ENCODE measurements at regions not wholly inside any gene's neighbourhood (a gene's known extent, or its start where the extent isn't known, plus 50 kb on each side); places are given as distances from the start of the nearest gene placed in this dataset.

DNA sequence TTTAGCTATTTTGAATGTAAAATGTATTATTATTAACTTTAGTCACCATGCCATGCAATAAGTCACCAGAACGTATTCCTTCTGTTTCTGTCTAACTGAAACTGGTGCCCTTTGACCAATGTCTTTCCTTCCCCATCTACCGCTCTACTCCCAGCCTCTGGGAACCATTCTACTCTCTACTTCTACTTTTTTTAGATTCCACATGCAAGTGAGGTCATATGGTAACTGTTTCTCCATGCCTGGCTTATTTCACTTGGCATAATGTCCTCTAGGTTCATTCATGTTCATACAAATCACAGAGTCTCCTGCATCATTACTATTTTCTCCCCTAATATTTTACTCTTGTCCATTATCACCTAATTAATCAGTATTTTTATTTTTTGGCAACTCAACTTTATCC, 160.1 kb downstream of the TMX1 start:
- Histone ChIP-seq H3K27me3 (no peaks in the 10 kb centered on the region), H3K9me3 (no peaks in the 10 kb centered on the region), H3K36me3 (no peaks in the 10 kb centered on the region), H3K4me3 (no peak overlapping the region), H3K27ac (peak overlapping the region in 2 of 4 donors; percentile 64 to 73), H3K4me1 (peaks cover 0 to 46% (median 39%) of the 10 kb centered on the region in 4 donors)
- TF ChIP-seq POLR2AphosphoS5 (IDR thresholded peaks at IDR 0.05) (peak in 3 of 4 donors; percentile 12 to 66 (median 40)), EP300 (IDR thresholded peaks at IDR 0.05) (peak in 1 of 4 donors; percentile 35)
- TF ChIP-seq, protein P1, sequence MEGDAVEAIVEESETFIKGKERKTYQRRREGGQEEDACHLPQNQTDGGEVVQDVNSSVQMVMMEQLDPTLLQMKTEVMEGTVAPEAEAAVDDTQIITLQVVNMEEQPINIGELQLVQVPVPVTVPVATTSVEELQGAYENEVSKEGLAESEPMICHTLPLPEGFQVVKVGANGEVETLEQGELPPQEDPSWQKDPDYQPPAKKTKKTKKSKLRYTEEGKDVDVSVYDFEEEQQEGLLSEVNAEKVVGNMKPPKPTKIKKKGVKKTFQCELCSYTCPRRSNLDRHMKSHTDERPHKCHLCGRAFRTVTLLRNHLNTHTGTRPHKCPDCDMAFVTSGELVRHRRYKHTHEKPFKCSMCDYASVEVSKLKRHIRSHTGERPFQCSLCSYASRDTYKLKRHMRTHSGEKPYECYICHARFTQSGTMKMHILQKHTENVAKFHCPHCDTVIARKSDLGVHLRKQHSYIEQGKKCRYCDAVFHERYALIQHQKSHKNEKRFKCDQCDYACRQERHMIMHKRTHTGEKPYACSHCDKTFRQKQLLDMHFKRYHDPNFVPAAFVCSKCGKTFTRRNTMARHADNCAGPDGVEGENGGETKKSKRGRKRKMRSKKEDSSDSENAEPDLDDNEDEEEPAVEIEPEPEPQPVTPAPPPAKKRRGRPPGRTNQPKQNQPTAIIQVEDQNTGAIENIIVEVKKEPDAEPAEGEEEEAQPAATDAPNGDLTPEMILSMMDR (IDR thresholded peaks at IDR 0.05): no peak
- intact Hi-C loops (cut with DNase I): no loop called here
- WGBS, 2 donors: 42 to 78% methylated on average over 2 of the region's 2 CpGs
- no peak for DNase-seq

DNA sequence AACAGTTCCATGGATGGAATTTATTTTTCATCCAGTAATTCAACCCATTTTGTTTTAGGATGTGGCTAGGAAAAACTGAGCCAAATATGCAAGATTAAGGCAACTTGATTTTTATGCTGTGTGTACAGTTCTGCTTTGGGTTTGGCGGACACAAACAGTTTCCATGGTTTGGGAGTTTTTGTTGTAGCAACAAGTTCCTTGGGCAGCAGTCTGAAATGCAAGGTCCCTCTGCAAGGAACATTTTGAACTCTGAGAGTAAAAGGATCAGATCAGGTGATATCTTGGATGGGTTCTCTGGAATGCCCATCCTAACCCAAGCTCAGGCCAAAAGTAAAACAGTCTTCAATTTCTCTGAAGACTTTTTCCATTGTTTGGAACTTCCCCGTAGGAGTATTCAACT, 161.2 kb downstream of the TMX1 start:
- intact Hi-C loops (cut with DNase I): no loop called here
- WGBS, 2 donors: 81% methylated on average over 2 of the region's 2 CpGs
- H3K4me1 ChIP-seq: peaks cover 0 to 35% (median 28%) of the 10 kb centered on the region in 4 donors
- H3K27ac ChIP-seq: peak overlapping the region; percentile 18 to 73 (median 58)
- H3K36me3 ChIP-seq: no peaks in the 10 kb centered on the region
- no peak for DNase-seq
- no peaks in the 10 kb centered on the region for H3K9me3 ChIP-seq
- no peak overlapping the region for H3K4me3 ChIP-seq
- TF ChIP-seq EP300 (IDR thresholded peaks at IDR 0.05) (peak in 2 of 4 donors; percentile 56 to 58), POLR2AphosphoS5 (IDR thresholded peaks at IDR 0.05) (peak in 2 of 4 donors; percentile 22 to 53), POLR2A (IDR thresholded peaks at IDR 0.05) (no peak)
- TF ChIP-seq, protein P1 (IDR thresholded peaks at IDR 0.05): no peak
- H3K27me3 ChIP-seq: no peaks in the 10 kb centered on the region

DNA sequence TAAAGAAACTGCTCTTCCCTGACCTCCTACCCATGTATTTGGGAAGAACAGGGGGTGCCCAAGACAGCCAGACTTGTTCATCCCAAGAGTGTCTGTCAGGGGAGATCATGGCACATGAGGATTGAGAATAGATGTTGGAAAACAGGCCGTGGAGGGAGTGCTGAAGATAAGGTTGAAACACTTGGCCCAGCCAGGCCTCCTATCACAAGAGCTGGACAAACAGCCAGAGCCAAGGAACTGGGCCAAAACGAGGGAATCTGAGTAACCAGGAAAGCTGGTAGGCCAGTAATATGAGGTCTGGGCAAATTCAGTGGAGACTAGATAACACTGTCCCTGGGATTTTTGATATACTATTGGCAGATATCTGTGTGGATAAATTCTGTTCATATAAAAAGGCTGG, 161.7 kb downstream of the TMX1 start:
- intact Hi-C loops (cut with DNase I): no loop called here
- 45 to 69% methylated on average over 2 of the region's 2 CpGs for WGBS, 2 donors
- no peak for DNase-seq
- TF ChIP-seq POLR2AphosphoS5 (IDR thresholded peaks at IDR 0.05): no peak
- TF ChIP-seq, protein P1 (IDR thresholded peaks at IDR 0.05): no peak
- no peak for TF ChIP-seq EP300 (IDR thresholded peaks at IDR 0.05)
- TF ChIP-seq POLR2A (IDR thresholded peaks at IDR 0.05): no peak
- Histone ChIP-seq H3K4me3 (no peak overlapping the region), H3K4me1 (peaks cover 0 to 30% (median 23%) of the 10 kb centered on the region in 4 donors), H3K36me3 (no peaks in the 10 kb centered on the region), H3K9me3 (no peaks in the 10 kb centered on the region), H3K27me3 (no peaks in the 10 kb centered on the region), H3K27ac (peak overlapping the region in 3 of 4 donors; percentile 53 to 73 (median 64))

DNA sequence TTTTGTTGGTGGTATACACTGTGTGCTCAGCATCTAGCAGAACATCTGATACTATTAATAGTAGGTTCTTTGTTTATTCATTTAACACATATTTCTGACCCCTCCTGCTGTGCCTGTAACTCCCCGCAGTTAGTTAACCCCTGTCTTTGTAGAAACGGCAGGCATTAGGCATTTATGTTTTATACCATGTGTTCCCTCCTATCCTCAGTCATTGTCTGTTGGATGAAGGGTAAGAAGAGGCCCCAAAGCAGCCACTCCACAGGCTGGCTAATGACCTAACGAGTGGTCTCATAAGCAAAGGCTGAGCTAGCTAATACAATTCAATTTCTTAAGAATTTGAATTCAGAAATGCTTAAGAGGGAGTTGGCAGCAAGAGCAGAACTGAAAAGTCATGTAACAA, 170.8 kb downstream of the TMX1 start:
- Histone ChIP-seq H3K4me1 (peaks cover 0 to 7% (median 0%) of the 10 kb centered on the region in 4 donors), H3K36me3 (no peaks in the 10 kb centered on the region), H3K27me3 (no peaks in the 10 kb centered on the region), H3K4me3 (no peak overlapping the region), H3K9me3 (no peaks in the 10 kb centered on the region), H3K27ac (no peak overlapping the region)
- TF ChIP-seq POLR2A (IDR thresholded peaks at IDR 0.05) (no peak), EP300 (IDR thresholded peaks at IDR 0.05) (no peak), POLR2AphosphoS5 (IDR thresholded peaks at IDR 0.05) (no peak)
- TF ChIP-seq, protein P1 (IDR thresholded peaks at IDR 0.05): no peak
- DNase-seq: no peak
- WGBS, 2 donors: 55 to 58% methylated on average over 3 of the region's 3 CpGs
- intact Hi-C loops (cut with DNase I): no loop called here

DNA sequence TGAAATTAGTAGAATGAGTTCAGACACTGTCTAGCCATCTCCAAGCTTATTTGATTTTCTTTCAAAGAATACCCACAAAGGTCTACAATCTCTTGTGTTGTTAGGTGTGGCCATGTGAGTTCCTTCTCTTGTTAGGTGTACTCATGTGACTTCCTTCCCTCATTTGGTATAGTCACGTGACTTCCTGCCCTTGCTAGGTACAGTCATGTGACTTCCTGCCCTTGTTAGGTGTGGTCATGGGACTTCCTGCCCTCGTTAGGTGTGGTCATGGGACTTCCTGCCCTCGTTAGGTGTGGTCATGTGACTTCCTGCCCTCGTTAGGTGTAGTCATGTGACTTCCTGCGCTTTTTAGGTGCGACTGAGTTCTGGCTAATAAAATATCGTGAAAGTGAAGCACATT, 179.6 kb downstream of the TMX1 start:
- WGBS, 2 donors: 62% methylated on average over 7 of the region's 7 CpGs
- intact Hi-C loops (cut with DNase I): no loop called here
- H3K4me1 ChIP-seq: no peaks in the 10 kb centered on the region
- peaks cover 0 to 10% (median 0%) of the 10 kb centered on the region in 4 donors for H3K9me3 ChIP-seq
- H3K27me3 ChIP-seq: no peaks in the 10 kb centered on the region
- no peak overlapping the region for H3K27ac ChIP-seq
- TF ChIP-seq, protein P1 (IDR thresholded peaks at IDR 0.05): no peak
- TF ChIP-seq POLR2A (IDR thresholded peaks at IDR 0.05): no peak
- TF ChIP-seq EP300 (IDR thresholded peaks at IDR 0.05): no peak
- TF ChIP-seq POLR2AphosphoS5 (IDR thresholded peaks at IDR 0.05): no peak
- no peak for DNase-seq
- no peak overlapping the region for H3K4me3 ChIP-seq
- no peaks in the 10 kb centered on the region for H3K36me3 ChIP-seq

Measured in sigmoid colon (tissue), 6 donors.